HepG2 (cell line): ENCODE measurements at regions not wholly inside any gene's neighbourhood (a gene's known extent, or its start where the extent isn't known, plus 50 kb on each side); places are given as distances from the start of the nearest gene placed in this dataset.

Experiments used
- ATAC-seq: fragments of 200-7000 bp; cut with Tn5 transposase; 3 replicates; pipeline ENCODE4 v1.9.1; 2020; ENCODE audit warnings: mild to moderate bottlenecking, moderate library complexity
- BruUV-seq: library from RNA; stranded (reverse); fragments of 400-500 nt; replicated peaks from 2 replicates; lab custom pipeline; 2021; lab: Mats Ljungman, UMichigan
- CTCF ChIA-PET: fragments of 300-600 bp; formaldehyde crosslinking; extraction: SDS; loops from one replicate; lab custom pipeline; 2021; ENCODE audit warnings: low total read pairs, inconsistent platforms, low intra/inter-chr PET ratio; lab: Yijun Ruan, JAX
- POLR2A ChIA-PET: fragments of 350-600 bp; sonication (Branson Sonifier 250); formaldehyde crosslinking; loops from one replicate; lab custom pipeline; 2020; ENCODE audit warnings: antibody characterized with exemption, inconsistent platforms; lab: Yijun Ruan, JAX
- DNase-seq: peaks from one replicate; pipeline ENCODE4 v3.0.0-alpha.2; 2015; ENCODE audit warnings: low spot score
- FAIRE-seq: peaks from 3 replicates; lab custom pipeline; 2011; peaks lifted over from hg19 to GRCh38; lab: Jason Lieb, UNC
- H2AFZ ChIP-seq: one replicate; pipeline ENCODE4 v1.6.1; 2011; ENCODE audit warnings: low read length, inconsistent platforms
- H3K27ac ChIP-seq: fragments of 300-600 bp; 3 replicates; pipeline ENCODE4 v1.8.0; 2011; ENCODE audit warnings: mixed run types, mild to moderate bottlenecking, mixed read lengths, low read length, inconsistent platforms; ENCODE audit not compliant: insufficient read depth; ENCODE audit errors: extremely low read length
- H3K27me3 ChIP-seq, 2 experiments: fragments of 200-600 bp in 1 of 2; 2 replicates in 1 of 2; 3 replicates in 1 of 2; pipeline versions ENCODE4 v1.6.0 to v1.8.0; 2011; ENCODE audit warnings: low read length in 2 of 2, mild to moderate bottlenecking in 2 of 2, moderate library complexity in 2 of 2, inconsistent platforms in 1 of 2; ENCODE audit not compliant: insufficient read depth in 2 of 2, control insufficient read depth in 1 of 2
- H3K36me3 ChIP-seq, 2 experiments: fragments of 200-600 bp in 1 of 2; replicated peaks in 1 of 2; 2 replicates in 1 of 2; 3 replicates in 1 of 2; pipeline versions ENCODE4 v1.5.1 to v1.8.0; 2011; ENCODE audit warnings: low read length in 2 of 2, inconsistent platforms in 1 of 2; ENCODE audit not compliant: insufficient read depth in 2 of 2, control insufficient read depth in 1 of 2
- H3K4me1 ChIP-seq: 2 replicates; pipeline ENCODE4 v1.5.1; 2012; ENCODE audit warnings: low read length, inconsistent platforms; ENCODE audit not compliant: insufficient read depth
- H3K4me2 ChIP-seq: 2 replicates; pipeline ENCODE4 v1.6.0; 2011; ENCODE audit warnings: low read depth, low read length, inconsistent platforms
- H3K4me3 ChIP-seq, 3 experiments: fragments of 200-600 bp in 1 of 3; sonication (generic), shearing (Covaris generic) in 1 of 3; replicated peaks in 1 of 3; 2 replicates each; pipeline ENCODE4 v1.5.1; 2011 to 2016; ENCODE audit warnings: low read length in 3 of 3, inconsistent platforms in 2 of 3, low read depth in 2 of 3, mild to moderate bottlenecking in 2 of 3, control low read depth in 1 of 3, mixed read lengths in 1 of 3; ENCODE audit not compliant: insufficient read depth in 1 of 3
- H3K79me2 ChIP-seq: one replicate; pipeline ENCODE4 v1.6.1; 2011; ENCODE audit warnings: low read length, inconsistent platforms; ENCODE audit not compliant: insufficient read depth
- H3K9ac ChIP-seq: 2 replicates; pipeline ENCODE4 v1.6.0; 2011; ENCODE audit warnings: mild to moderate bottlenecking, low read depth, low read length, inconsistent platforms; ENCODE audit not compliant: insufficient read depth
- H3K9me3 ChIP-seq: 2 replicates; pipeline ENCODE4 v1.5.1; 2012; ENCODE audit warnings: mild to moderate bottlenecking, low read length
- H4K20me1 ChIP-seq: 2 replicates; pipeline ENCODE4 v1.6.0; 2011; ENCODE audit warnings: inconsistent platforms, mild to moderate bottlenecking, low read length, moderate library complexity; ENCODE audit not compliant: insufficient read depth
- CEBPG ChIP-seq: IDR thresholded peaks from 2 replicates; pipeline ENCODE4 v1.6.1; 2016
- DNMT3B ChIP-seq: conservative IDR thresholded peaks from 2 replicates; pipeline ENCODE4 v1.6.1; 2016; ENCODE audit warnings: missing biosample characterization, control low read depth
- FOXC1 ChIP-seq: sonication (generic); formaldehyde crosslinking; IDR thresholded peaks from 2 replicates; pipeline ENCODE4 v1.8.0; 2022; ENCODE audit warnings: mild to moderate bottlenecking, missing genetic modification reagents, borderline replicate concordance
- GFI1 ChIP-seq: sonication (generic); formaldehyde crosslinking; IDR thresholded peaks from 2 replicates; pipeline ENCODE4 v1.5.0; 2020; ENCODE audit warnings: missing genetic modification reagents, mild to moderate bottlenecking, borderline replicate concordance
- GTF3A ChIP-seq: sonication (generic); formaldehyde crosslinking; conservative IDR thresholded peaks from 2 replicates; pipeline ENCODE4 v1.4.0; 2020; ENCODE audit warnings: mild to moderate bottlenecking, missing genetic modification reagents
- MYNN ChIP-seq: sonication (generic); formaldehyde crosslinking; IDR thresholded peaks from 2 replicates; pipeline ENCODE4 v1.4.0; 2020; ENCODE audit warnings: mild to moderate bottlenecking, low read depth, missing genetic modification reagents
- PAX8 ChIP-seq: sonication (generic); formaldehyde crosslinking; IDR thresholded peaks from 2 replicates; pipeline ENCODE4 v1.8.0; 2022; ENCODE audit warnings: mild to moderate bottlenecking, missing genetic modification reagents, borderline replicate concordance
- PHB2 ChIP-seq: fragments of 450-650 bp; IDR thresholded peaks from 2 replicates; pipeline ENCODE4 v1.6.1; 2018; ENCODE audit not compliant: partially characterized antibody
- PHF8 ChIP-seq: sonication (generic); formaldehyde crosslinking; IDR thresholded peaks from 2 replicates; pipeline ENCODE4 v1.5.0; 2020; ENCODE audit warnings: missing genetic modification reagents
- SRF ChIP-seq: IDR thresholded peaks from 2 replicates; pipeline ENCODE4 v1.6.1; 2011; ENCODE audit warnings: mild to moderate bottlenecking, low read depth, low read length, moderate library complexity
- SRSF9 ChIP-seq: fragments of 200-400 bp; formaldehyde crosslinking; IDR thresholded peaks from 2 replicates; pipeline ENCODE4 v1.6.1; 2018; ENCODE audit warnings: borderline replicate concordance, mild to moderate bottlenecking, low read depth, low read length; ENCODE audit not compliant: insufficient read depth, poor library complexity, severe bottlenecking
- TCF7L2 ChIP-seq: IDR thresholded peaks from 2 replicates; pipeline ENCODE4 v1.6.1; 2011; ENCODE audit warnings: mild to moderate bottlenecking, low read depth, low read length, moderate library complexity
- XRCC5 ChIP-seq: fragments of 200-400 bp; formaldehyde crosslinking; optimal IDR thresholded peaks from 2 replicates; pipeline ENCODE3; 2017; ENCODE audit warnings: mild to moderate bottlenecking, low read length
- ZBTB7A ChIP-seq: sonication (generic); formaldehyde crosslinking; IDR thresholded peaks from 2 replicates; pipeline ENCODE4 v1.8.0; 2022; ENCODE audit warnings: mild to moderate bottlenecking, missing genetic modification reagents
- ZC3H13 ChIP-seq: sonication (generic); formaldehyde crosslinking; IDR thresholded peaks from 2 replicates; pipeline ENCODE4 v1.8.1; 2023; ENCODE audit warnings: mild to moderate bottlenecking, missing genetic modification reagents, moderate library complexity
- ZNF562 ChIP-seq: sonication (generic); formaldehyde crosslinking; IDR thresholded peaks from 2 replicates; pipeline ENCODE4 v1.8.0; 2022; ENCODE audit warnings: missing genetic modification reagents, borderline replicate concordance
- ZNF572 ChIP-seq: sonication (generic); formaldehyde crosslinking; IDR thresholded peaks from 2 replicates; pipeline ENCODE4 v1.5.1; 2020; ENCODE audit warnings: mild to moderate bottlenecking, missing genetic modification reagents
- ZNF781 ChIP-seq: sonication (generic); formaldehyde crosslinking; IDR thresholded peaks from 2 replicates; pipeline ENCODE4 v1.5.1; 2020; ENCODE audit warnings: borderline replicate concordance, mild to moderate bottlenecking, missing genetic modification reagents; ENCODE audit errors: not compliant biosample characterization
- ZNF891 ChIP-seq: sonication (generic); formaldehyde crosslinking; IDR thresholded peaks from 2 replicates; pipeline ENCODE4 v1.5.0; 2020; ENCODE audit warnings: mild to moderate bottlenecking, missing genetic modification reagents
- WGBS: methylation state at CpG from one replicate; pipeline ENCODE4 v1.1.6; 2017; ENCODE audit warnings: low lambda C conversion rate; 5-methylcytosine and 5-hydroxymethylcytosine counted together
- in situ Hi-C: cut with HindIII; loops from 2 replicates; pipeline ENCODE4 v1.10.0; 2017; ENCODE audit warnings: low pct_unique_long_range_greater_than_20kb; ENCODE audit not compliant: extremely low pct_ligation_motif_present
- intact Hi-C: fragments of 100-400 bp; cut with micrococcal nuclease; formaldehyde crosslinking; loops from one replicate; pipeline ENCODE4 v1.10.0; 2022; ENCODE audit not compliant: unreplicated experiment
- TF ChIP-seq, protein P1 (sequence below): sonication (generic); formaldehyde crosslinking; IDR thresholded peaks from 2 replicates; pipeline ENCODE4 v1.9.0; 2021; ENCODE audit warnings: missing genetic modification reagents, borderline replicate concordance

- H3K36me3 ChIP-seq = no peaks in the 10 kb centered on the region
- POLR2A ChIA-PET = no interaction called here
- ATAC-seq (no peak), FAIRE-seq (no peak), DNase-seq (no peak)
- intact Hi-C loops = loop anchor here (5.0 kb wide), 1 partner anchor 75 kb away; no protein-coding TSS in a partner anchor
- H3K4me1 ChIP-seq = no peaks in the 10 kb centered on the region
- H3K4me2 ChIP-seq = no peak overlapping the region
- H4K20me1 ChIP-seq = no peaks in the 10 kb centered on the region
- no peak overlapping the region for H3K27ac ChIP-seq
- no peaks in the 10 kb centered on the region for H3K27me3 ChIP-seq
- peaks cover 15% of the 10 kb centered on the region; the same call in 1 of the 2 replicates for H3K9me3 ChIP-seq
- CTCF ChIA-PET = no interaction called here
- no TSS peak for BruUV-seq
- 0% methylated on average over 2 of the region's 3 CpGs for WGBS
- in situ Hi-C loops = no loop called here
- H3K4me3 ChIP-seq = no peak overlapping the region
- H2AFZ ChIP-seq = no peak overlapping the region
- no peaks in the 10 kb centered on the region for H3K79me2 ChIP-seq
- no peak for TF ChIP-seq PHF8 (CRISPR knock-in tag)
- no peak for TF ChIP-seq GFI1 (CRISPR knock-in tag)
- no peak for TF ChIP-seq ZBTB7A
- no peak for TF ChIP-seq DNMT3B (CRISPR knock-in tag)
- no peak for TF ChIP-seq ZC3H13 (CRISPR knock-in tag)
- TF ChIP-seq ZNF891 = no peak
- no peak for TF ChIP-seq MYNN
- TF ChIP-seq PHB2 = no peak
- no peak for TF ChIP-seq SRSF9
- no peak for TF ChIP-seq ZNF562 (CRISPR knock-in tag)
- TF ChIP-seq ZNF572 (CRISPR knock-in tag) = no peak
- no peak for TF ChIP-seq CEBPG (CRISPR knock-in tag)
- TF ChIP-seq TCF7L2 = no peak
- TF ChIP-seq FOXC1 (CRISPR knock-in tag) = no peak
- no peak for TF ChIP-seq XRCC5
- no peak for TF ChIP-seq SRF
- no peak for TF ChIP-seq PAX8 (CRISPR knock-in tag)
- TF ChIP-seq ZNF781 (CRISPR knock-in tag) = no peak
- TF ChIP-seq GTF3A = no peak
- TF ChIP-seq, protein P1, sequence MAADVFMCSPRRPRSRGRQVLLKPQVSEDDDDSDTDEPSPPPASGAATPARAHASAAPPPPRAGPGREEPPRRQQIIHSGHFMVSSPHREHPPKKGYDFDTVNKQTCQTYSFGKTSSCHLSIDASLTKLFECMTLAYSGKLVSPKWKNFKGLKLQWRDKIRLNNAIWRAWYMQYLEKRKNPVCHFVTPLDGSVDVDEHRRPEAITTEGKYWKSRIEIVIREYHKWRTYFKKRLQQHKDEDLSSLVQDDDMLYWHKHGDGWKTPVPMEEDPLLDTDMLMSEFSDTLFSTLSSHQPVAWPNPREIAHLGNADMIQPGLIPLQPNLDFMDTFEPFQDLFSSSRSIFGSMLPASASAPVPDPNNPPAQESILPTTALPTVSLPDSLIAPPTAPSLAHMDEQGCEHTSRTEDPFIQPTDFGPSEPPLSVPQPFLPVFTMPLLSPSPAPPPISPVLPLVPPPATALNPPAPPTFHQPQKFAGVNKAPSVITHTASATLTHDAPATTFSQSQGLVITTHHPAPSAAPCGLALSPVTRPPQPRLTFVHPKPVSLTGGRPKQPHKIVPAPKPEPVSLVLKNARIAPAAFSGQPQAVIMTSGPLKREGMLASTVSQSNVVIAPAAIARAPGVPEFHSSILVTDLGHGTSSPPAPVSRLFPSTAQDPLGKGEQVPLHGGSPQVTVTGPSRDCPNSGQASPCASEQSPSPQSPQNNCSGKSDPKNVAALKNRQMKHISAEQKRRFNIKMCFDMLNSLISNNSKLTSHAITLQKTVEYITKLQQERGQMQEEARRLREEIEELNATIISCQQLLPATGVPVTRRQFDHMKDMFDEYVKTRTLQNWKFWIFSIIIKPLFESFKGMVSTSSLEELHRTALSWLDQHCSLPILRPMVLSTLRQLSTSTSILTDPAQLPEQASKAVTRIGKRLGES (CRISPR knock-in tag) = no peak
- no peak overlapping the region for H3K9ac ChIP-seq
These were observed 1317.5 kb downstream of the CDY2B start for GRCh38 chrY:16562491-16562890.
